Cardiac muscle cell (in vitro differentiated cells and primary cell): ENCODE measurements at regions not wholly inside any gene's neighbourhood (a gene's known extent, or its start where the extent isn't known, plus 50 kb on each side); places are given as distances from the start of the nearest gene placed in this dataset.

Source experiments
- DNase-seq, 2 donors: peaks; one replicate each; pipeline versions ENCODE4 v3.0.0 to v3.0.0-alpha.2; 2010 to 2017; ENCODE audit warnings: low read depth in 1 of 2, low spot score in 1 of 2
- H3K27ac ChIP-seq: fragments of 200-600 bp; sonication (generic); 2 replicates; pipeline ENCODE4 v1.5.1; 2016
- H3K27me3 ChIP-seq: fragments of 200-600 bp; sonication (generic); 2 replicates; pipeline ENCODE4 v1.6.0; 2016; ENCODE audit warnings: control low read depth
- H3K36me3 ChIP-seq: fragments of 200-600 bp; sonication (generic); 2 replicates; pipeline ENCODE4 v1.5.1; 2016; ENCODE audit warnings: control low read depth
- H3K4me1 ChIP-seq: fragments of 200-600 bp; sonication (generic); 2 replicates; pipeline ENCODE4 v1.8.1; 2017; ENCODE audit warnings: low read depth, mild to moderate bottlenecking, mixed run types
- H3K4me3 ChIP-seq: fragments of 200-600 bp; sonication (generic); 2 replicates; pipeline ENCODE4 v1.5.1; 2016; ENCODE audit warnings: mild to moderate bottlenecking
- H3K9me3 ChIP-seq: fragments of 200-600 bp; sonication (generic); 2 replicates; pipeline ENCODE4 v1.5.1; 2017; ENCODE audit warnings: low read depth, mild to moderate bottlenecking, control low read depth
- CTCF ChIP-seq: IDR thresholded peaks from 2 replicates; pipeline ENCODE4 v1.5.1; 2012; ENCODE audit warnings: low read depth, mild to moderate bottlenecking, low read length

DNA sequence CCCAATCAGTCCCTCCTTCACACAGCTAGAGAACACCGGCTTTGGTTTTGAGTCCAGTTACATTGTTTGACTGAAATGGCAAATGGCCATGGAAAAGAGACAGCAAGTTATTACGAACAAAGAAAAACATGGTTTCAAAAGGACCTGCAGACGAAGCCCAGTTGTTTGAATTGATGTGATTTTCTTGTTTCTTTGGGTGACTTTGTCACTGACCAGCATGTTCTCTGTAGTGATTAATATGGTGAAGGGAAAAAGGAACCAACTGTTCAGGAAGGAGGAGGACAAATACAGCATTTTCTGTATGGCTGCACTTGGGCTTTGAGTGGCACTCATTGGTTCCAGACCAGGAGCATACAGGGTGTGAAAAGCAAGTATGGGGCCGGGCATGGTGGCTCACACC is 217.4 kb upstream of the TPM1 start:
- no peak for TF ChIP-seq CTCF
- Histone ChIP-seq H3K4me1 (peaks cover 38% of the 10 kb centered on the region), H3K36me3 (no peaks in the 10 kb centered on the region), H3K27me3 (no peaks in the 10 kb centered on the region), H3K9me3 (no peaks in the 10 kb centered on the region), H3K4me3 (no peak overlapping the region), H3K27ac (peak overlapping the region; percentile 22)
- no peak for DNase-seq

DNA sequence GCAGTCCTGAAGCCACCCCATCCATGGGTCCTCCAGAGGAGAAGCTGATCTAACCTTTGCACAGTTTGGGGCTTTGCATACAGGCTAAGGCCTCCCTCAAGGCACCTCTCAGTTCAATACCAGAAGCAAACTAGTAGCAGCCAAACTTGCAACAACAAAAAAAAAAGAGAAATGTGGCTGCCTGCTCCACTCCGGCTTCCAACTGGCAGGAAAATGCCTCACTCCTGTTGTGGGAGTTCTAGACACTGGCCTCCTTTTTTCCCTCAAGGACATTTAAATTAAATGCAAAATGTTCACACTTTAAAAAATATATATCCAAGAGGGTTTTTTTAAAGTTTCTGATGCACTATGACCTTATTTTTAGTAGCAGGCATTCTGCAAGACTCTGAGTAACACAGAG is 216.0 kb upstream of the TPM1 start:
- Histone ChIP-seq H3K36me3 (no peaks in the 10 kb centered on the region), H3K27me3 (no peaks in the 10 kb centered on the region), H3K27ac (no peak overlapping the region), H3K9me3 (no peaks in the 10 kb centered on the region), H3K4me3 (no peak overlapping the region), H3K4me1 (peaks cover 26% of the 10 kb centered on the region)
- no peak for DNase-seq
- TF ChIP-seq CTCF, result no peak

DNA sequence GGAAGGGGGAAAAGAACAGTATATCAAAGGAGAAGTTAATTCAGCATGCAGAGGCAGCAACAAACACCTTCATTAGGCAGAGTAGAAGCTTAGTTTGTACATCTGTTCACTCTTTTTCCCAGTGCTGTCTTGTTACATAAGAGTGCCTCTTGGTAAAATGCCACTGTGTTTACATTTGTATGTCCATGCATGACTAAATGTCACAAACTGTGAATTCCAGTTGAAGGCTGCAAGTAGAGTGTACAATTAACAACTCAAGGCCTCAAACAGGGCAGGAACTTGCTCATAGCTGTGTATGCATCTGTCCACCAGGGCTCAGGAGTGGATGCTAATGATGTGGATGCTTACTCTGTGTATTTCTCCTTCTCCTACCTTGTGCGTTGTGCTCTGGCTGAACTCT is 214.2 kb upstream of the TPM1 start:
- TF ChIP-seq CTCF, result no peak
- H3K36me3 ChIP-seq, result no peaks in the 10 kb centered on the region

GRCh38 chr15:62832231-62832630 is 210.3 kb upstream of the TPM1 start:
- Histone ChIP-seq H3K27ac (no peak overlapping the region), H3K4me1 (peaks cover 3% of the 10 kb centered on the region), H3K36me3 (no peaks in the 10 kb centered on the region), H3K9me3 (no peaks in the 10 kb centered on the region), H3K4me3 (no peak overlapping the region), H3K27me3 (no peaks in the 10 kb centered on the region)
- TF ChIP-seq CTCF, result no peak
- no peak for DNase-seq

More for the DNA sequence above, 214.2 kb upstream of the TPM1 start:
- Histone ChIP-seq H3K9me3 (no peaks in the 10 kb centered on the region), H3K27me3 (no peaks in the 10 kb centered on the region), H3K4me3 (no peak overlapping the region), H3K4me1 (peaks cover 22% of the 10 kb centered on the region), H3K27ac (no peak overlapping the region)
- DNase-seq, result no peak

- no peak for DNase-seq
- no peaks in the 10 kb centered on the region for H3K9me3 ChIP-seq
- no peaks in the 10 kb centered on the region for H3K27me3 ChIP-seq
- peaks cover 3% of the 10 kb centered on the region for H3K4me1 ChIP-seq
- no peaks in the 10 kb centered on the region for H3K36me3 ChIP-seq
- peak overlapping the region; percentile 16 for H3K27ac ChIP-seq
- H3K4me3 ChIP-seq, result no peak overlapping the region
- no peak for TF ChIP-seq CTCF
Measured at GRCh38 chr15:62833646-62834045, 208.9 kb upstream of the TPM1 start.
